ENCODE measurements at regions not wholly inside any gene's neighbourhood (a gene's known extent, or its start where the extent isn't known, plus 50 kb on each side); places are given as distances from the start of the nearest gene placed in this dataset.

DNA sequence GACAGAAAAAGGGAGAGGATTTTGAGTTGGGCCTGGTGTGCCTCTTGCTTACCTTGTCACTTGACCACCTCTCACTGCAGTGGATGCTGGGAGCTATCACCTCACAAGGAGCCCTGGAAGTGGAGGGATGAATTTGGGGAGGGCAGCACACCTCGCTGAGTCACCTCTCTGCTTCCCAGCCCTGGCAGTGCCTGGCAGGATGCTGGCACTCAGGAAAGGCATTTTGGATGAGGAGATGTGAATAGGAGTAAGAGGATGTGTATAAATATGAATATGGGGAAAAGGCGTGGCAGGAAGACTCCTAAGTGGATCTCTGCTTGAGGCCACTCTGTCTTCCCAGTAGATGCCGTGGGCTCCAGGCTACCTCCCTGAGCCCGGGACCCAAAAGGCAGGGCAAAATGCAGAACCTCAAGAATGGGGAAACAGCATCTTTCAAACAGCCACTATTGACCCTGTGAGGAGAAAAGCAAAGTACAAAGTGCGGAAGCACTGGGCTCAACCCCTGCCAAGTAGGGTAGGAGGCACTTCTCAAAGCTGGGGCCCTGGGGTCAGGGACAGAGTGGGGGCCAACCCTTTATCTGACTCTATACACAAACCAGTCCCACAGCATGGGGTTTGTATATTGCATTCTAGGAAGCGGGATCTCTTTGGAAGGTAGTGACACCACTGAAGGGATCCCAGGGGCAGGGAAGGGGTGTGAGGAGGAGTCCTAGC is 164.5 kb upstream of the GLI2 start (continued):
- TF ChIP-seq, protein P1, sequence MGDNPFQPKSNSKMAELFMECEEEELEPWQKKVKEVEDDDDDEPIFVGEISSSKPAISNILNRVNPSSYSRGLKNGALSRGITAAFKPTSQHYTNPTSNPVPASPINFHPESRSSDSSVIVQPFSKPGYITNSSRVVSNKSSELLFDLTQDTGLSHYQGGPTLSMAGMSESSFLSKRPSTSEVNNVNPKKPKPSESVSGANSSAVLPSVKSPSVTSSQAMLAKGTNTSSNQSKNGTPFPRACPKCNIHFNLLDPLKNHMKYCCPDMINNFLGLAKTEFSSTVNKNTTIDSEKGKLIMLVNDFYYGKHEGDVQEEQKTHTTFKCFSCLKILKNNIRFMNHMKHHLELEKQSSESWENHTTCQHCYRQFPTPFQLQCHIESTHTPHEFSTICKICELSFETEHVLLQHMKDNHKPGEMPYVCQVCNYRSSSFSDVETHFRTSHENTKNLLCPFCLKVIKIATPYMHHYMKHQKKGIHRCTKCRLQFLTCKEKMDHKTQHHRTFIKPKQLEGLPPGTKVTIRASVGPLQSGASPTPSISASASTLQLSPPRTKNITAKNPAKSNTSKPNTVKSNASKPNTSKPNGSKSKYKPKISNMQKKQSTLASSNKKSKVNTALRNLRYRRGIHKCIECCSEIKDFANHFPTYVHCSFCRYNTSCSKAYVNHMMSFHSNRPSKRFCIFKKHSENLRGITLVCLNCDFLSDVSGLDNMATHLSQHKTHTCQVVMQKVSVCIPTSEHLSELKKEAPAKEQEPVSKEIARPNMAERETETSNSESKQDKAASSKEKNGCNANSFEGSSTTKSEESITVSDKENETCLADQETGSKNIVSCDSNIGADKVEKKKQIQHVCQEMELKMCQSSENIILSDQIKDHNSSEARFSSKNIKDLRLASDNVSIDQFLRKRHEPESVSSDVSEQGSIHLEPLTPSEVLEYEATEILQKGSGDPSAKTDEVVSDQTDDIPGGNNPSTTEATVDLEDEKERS (CRISPR knock-in tag; IDR thresholded peaks at IDR 0.05), result no peak
- TF ChIP-seq ZFP36L2 (CRISPR knock-in tag; IDR thresholded peaks at IDR 0.05), result no peak
- TF ChIP-seq ZNF703 (CRISPR knock-in tag; IDR thresholded peaks at IDR 0.05; ENCODE audit: borderline replicate concordance), result no peak
- 0 out of 2 replicates have a peak, but pooled peaks have one; percentile 8 for TF ChIP-seq HIVEP1 (CRISPR knock-in tag; IDR thresholded peaks at IDR 0.05)
- peak; percentile 60 for TF ChIP-seq HHEX (CRISPR knock-in tag; IDR thresholded peaks at IDR 0.05)
- no peak for TF ChIP-seq ETV5 (CRISPR knock-in tag; IDR thresholded peaks at IDR 0.05; ENCODE audit: borderline replicate concordance)
- no peak for TF ChIP-seq ZNF138 (CRISPR knock-in tag; IDR thresholded peaks at IDR 0.05; ENCODE audit: low read depth)
- TF ChIP-seq EP300 (IDR thresholded peaks at IDR 0.05; ENCODE audit: low read depth in 2 of 2, low read length in 2 of 2), result peak in 1 of 2 experiments; percentile 8; a peak in 1 of 4 replicates
- TF ChIP-seq EP300 (CRISPR knock-in tag; IDR thresholded peaks at IDR 0.05; ENCODE audit: borderline replicate concordance), result no peak
- 0 out of 2 replicates have a peak, but pooled peaks have one; percentile 25 for TF ChIP-seq MIER3 (CRISPR knock-in tag; IDR thresholded peaks at IDR 0.05; ENCODE audit: borderline replicate concordance)
- TF ChIP-seq YEATS2 (CRISPR knock-in tag; IDR thresholded peaks at IDR 0.05; ENCODE audit: borderline replicate concordance), result no peak
- no peak for TF ChIP-seq ISL2 (CRISPR knock-in tag; IDR thresholded peaks at IDR 0.05)
- peak; percentile 53 for TF ChIP-seq NR2F6 (IDR thresholded peaks at IDR 0.05)
- TF ChIP-seq NR2F6 (CRISPR knock-in tag; IDR thresholded peaks at IDR 0.05), result peak; percentile 49; the same call in 1 of the 2 replicates
- TF ChIP-seq BCL6 (CRISPR knock-in tag; IDR thresholded peaks at IDR 0.05), result peak; percentile 95
- peak; percentile 58; the same call in 1 of the 2 replicates for TF ChIP-seq RXRA (CRISPR knock-in tag; IDR thresholded peaks at IDR 0.05)
- TF ChIP-seq NR2F1 (CRISPR knock-in tag; IDR thresholded peaks at IDR 0.05), result peak; percentile 55 to 72
- TF ChIP-seq ZBTB21 (CRISPR knock-in tag; IDR thresholded peaks at IDR 0.05), result no peak
- TF ChIP-seq GATAD2A (CRISPR knock-in tag; IDR thresholded peaks at IDR 0.05), result peak; percentile 15; the same call in 1 of the 2 replicates
- 0 out of 2 replicates have a peak, but pooled peaks have one; percentile 30 for TF ChIP-seq HOXD1 (CRISPR knock-in tag; IDR thresholded peaks at IDR 0.05)
- TF ChIP-seq, protein P2, sequence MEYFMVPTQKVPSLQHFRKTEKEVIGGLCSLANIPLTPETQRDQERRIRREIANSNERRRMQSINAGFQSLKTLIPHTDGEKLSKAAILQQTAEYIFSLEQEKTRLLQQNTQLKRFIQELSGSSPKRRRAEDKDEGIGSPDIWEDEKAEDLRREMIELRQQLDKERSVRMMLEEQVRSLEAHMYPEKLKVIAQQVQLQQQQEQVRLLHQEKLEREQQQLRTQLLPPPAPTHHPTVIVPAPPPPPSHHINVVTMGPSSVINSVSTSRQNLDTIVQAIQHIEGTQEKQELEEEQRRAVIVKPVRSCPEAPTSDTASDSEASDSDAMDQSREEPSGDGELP (IDR thresholded peaks at IDR 0.05; ENCODE audit: borderline replicate concordance, low read depth), result 0 out of 2 replicates have a peak, but pooled peaks have one; percentile 24
- TF ChIP-seq SIX4 (CRISPR knock-in tag; IDR thresholded peaks at IDR 0.05), result no peak
- no peak for TF ChIP-seq DPF2 (CRISPR knock-in tag; IDR thresholded peaks at IDR 0.05; ENCODE audit: borderline replicate concordance, low read depth)
- TF ChIP-seq SALL1 (CRISPR knock-in tag; IDR thresholded peaks at IDR 0.05), result peak; percentile 37; the same call in 1 of the 2 replicates
- TF ChIP-seq TOE1 (CRISPR knock-in tag; IDR thresholded peaks at IDR 0.05), result no peak
- no peak for TF ChIP-seq FOXP1 (IDR thresholded peaks at IDR 0.05)
- peak; percentile 43; the same call in 1 of the 2 replicates for TF ChIP-seq FOXP1 (CRISPR knock-in tag; IDR thresholded peaks at IDR 0.05)
- TF ChIP-seq ZNF576 (CRISPR knock-in tag; IDR thresholded peaks at IDR 0.05), result no peak
- peak; percentile 66 for TF ChIP-seq SKI (IDR thresholded peaks at IDR 0.05; ENCODE audit: partially characterized antibody)
- TF ChIP-seq ZNF234 (CRISPR knock-in tag; conservative IDR thresholded peaks at IDR 0.05), result no peak
- TF ChIP-seq PCBP2 (optimal IDR thresholded peaks at IDR 0.05; ENCODE audit: low read depth, low read length, poor library complexity, severe bottlenecking), result no peak
